ENCODE measurements at regions not wholly inside any gene's neighbourhood (a gene's known extent, or its start where the extent isn't known, plus 50 kb on each side); places are given as distances from the start of the nearest gene placed in this dataset.

- no peak for DNase-seq
Observed at GRCh38 chr6:105807905-105808304, 278.2 kb upstream of the PRDM1 start.

- DNase-seq: no peak
Observed at GRCh38 chr6:105806486-105806920, 279.6 kb upstream of the PRDM1 start.

- DNase-seq: no peak
Observed at GRCh38 chr6:105805501-105806023, 280.6 kb upstream of the PRDM1 start.

- DNase-seq: no peak
Observed at GRCh38 chr6:105804424-105804823, 281.7 kb upstream of the PRDM1 start.

GRCh38 chr6:105804000-105804399, 282.1 kb upstream of the PRDM1 start:
- DNase-seq: no peak

DNA sequence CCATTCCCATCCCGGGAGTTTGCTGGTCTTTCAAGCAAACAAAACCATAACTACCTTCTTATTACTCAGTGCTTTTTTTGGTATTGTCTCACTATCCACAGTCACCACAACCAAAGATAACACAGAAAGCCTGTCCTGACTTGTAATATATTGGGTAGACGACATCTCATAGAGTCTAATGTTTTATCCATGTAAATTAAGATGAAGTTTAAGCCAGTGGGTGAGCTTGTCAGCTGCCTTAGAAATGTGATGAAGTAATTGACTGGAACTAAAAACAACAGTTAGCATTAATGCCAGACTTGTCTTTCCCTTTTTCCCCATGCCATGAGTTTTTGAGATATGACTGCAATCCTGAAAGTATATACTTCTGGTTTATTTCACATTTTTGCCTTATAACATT, 282.7 kb upstream of the PRDM1 start:
- DNase-seq: no peak

DNA sequence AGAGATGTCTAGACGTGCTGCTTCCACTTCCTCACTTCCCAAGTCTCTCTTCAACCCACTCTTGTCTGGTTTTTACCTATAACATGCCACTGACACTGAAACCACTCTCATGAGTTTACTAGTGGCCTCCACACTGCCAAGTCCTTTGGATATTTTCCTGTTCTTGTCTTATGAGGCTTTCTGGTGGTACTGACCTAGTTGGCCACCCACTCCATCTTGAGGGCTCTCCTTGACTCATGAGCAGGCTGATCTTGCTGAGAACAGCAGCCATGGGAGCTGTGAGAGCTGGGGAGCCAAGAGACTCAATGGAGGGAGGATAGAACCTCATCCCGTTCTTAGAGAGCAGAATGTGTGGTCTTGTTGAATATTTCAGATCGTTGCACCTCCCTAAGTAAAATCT, 283.4 kb upstream of the PRDM1 start:
- DNase-seq: no peak

- DNase-seq: no peak
Observed at GRCh38 chr6:105800871-105801270, 285.3 kb upstream of the PRDM1 start.

GRCh38 chr6:105800398-105800797, 285.7 kb upstream of the PRDM1 start:
- no peak for DNase-seq

DNA sequence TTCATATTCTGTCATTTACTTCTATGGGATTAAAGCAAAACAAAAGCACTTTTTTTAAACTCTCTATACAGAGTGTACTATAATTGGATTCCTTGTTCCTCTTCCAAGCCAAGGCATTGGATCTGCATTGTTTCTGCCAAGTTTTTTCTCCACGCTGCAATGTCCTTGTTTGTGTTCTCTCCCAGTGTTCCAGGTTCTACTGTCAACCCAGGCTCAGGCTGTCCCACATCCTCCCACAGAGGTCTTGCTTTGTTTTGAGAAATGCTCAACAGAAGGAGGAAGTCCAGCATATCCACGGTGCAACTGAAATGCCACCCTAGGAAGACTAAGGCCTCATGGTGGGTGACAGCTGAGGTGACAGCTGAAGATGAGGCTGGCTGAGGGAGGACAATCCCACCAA, 287.1 kb upstream of the PRDM1 start:
- DNase-seq: no peak

DNA sequence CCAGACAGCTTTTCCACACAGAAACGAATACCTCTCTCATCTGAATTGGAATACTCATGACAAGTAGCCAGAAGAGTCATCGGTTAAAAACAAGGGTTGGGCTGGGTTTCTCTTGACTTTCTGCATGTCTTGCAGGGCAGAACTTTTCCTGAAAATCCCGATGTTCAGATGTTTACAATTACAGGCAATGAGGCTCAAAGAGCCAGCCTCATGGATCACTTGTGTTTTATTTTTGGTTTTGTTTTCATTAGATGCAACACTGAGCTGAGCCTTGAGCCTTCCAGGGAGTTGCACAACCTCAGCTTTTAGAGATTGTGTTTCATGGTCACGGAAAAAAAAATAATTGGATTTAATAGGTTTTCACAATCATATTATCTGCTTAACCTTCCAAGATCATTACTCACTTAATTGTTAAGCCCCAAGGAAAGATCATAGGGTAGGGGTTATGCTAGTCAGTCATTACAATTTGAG, 288.1 kb upstream of the PRDM1 start:
- no peak for DNase-seq

- DNase-seq: no peak
Observed at GRCh38 chr6:105797286-105797979, 288.7 kb upstream of the PRDM1 start.

- no peak for DNase-seq
Observed at GRCh38 chr6:105795913-105796517, 290.1 kb upstream of the PRDM1 start.

GRCh38 chr6:105795366-105795765, 290.8 kb upstream of the PRDM1 start:
- no peak for DNase-seq

DNA sequence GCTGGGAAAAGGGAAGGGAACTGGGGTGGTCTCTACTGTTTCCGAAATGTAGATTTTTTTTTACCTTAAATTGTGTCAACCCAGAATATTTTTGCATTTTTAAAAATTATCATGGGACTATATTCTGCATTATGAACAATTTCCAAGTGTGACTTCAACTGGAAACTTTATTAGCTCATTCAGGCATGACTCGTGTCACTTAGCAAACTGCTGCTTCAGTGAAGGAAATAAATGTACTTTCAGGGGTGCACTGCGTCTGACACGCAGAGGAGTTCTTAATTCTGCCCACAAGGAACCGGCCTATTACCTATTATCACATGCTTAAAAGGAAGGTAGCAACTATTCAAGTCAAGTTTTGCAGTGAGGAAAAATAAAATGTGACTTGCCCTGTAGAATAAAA, 291.3 kb upstream of the PRDM1 start:
- no peak for DNase-seq

DNA sequence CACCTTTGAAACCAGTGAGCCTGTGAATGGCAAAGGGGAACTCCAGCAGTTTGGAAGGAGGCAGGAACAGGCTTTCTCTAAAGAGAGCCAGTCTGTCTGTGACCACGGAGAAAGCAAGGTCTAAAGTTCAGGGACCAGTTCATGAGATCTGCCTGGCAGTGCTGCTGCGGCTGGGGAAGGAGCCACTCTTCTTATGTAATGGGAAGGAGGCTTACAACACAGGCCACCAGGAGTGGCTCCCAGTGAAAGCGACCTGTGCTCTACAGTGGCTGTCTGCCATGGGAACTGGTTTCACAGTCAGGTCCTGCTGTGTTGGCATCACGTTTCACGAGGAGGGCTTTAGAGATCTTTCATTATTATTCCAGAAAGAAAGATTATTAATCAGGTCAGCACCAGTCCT, 291.9 kb upstream of the PRDM1 start:
- no peak for DNase-seq

DNA sequence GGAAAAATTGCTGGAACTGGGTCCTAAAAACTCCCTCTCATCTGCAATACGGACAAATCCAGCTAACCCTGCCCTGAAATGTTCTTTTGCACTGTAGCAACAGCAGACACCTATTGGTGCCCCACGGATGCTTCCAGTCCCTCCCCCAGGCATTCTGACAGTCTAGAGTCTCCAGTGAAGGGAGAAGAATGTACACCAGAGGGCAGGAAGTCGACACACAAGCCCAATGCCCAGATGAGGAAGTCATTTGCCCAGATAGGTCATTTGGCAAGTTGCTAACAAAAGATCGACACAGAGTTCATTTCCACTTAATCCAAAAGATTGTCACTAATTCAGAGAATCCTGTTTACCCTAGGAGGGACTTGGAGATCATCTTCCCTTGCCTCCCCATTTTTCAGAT, 293.0 kb upstream of the PRDM1 start:
- no peak for DNase-seq

DNA sequence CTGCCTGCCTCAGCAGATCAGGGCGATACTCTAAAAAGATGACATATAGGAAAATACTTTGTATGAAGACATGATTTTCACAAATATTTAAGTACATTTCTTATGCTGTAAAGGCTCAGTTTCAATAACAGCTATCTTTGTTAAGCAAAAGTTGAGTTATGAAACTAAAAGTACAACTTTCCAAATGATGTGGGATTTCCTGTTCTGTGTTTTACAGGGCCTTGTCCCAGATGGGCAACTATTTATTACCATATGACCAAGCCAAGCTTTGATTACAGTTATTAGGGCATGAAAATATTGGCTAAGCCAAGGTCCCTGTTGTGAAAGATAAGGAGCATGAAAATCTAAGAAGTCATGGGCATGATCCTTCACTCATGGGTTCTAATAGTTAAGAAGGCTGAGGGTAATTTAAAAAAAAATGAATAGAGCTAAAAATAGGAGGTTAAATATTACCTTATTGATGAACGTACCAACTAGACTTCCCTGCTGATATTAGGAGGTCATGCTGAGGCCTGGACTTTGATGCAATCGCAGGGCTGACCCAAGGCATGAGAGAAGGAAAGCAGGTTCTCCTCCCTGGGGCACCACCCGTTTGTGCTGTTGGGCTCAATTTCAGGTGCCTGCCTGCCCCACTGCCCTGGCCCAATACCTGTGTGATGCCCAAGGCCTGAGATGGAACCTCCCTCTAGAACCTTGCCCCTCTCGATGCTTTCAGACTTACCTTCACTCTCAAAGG, 294.4 kb upstream of the PRDM1 start:
- no peak for DNase-seq

GRCh38 chr6:105791179-105791578, 295.0 kb upstream of the PRDM1 start:
- DNase-seq: no peak

GRCh38 chr6:105790635-105791034, 295.5 kb upstream of the PRDM1 start:
- no peak for DNase-seq

DNA sequence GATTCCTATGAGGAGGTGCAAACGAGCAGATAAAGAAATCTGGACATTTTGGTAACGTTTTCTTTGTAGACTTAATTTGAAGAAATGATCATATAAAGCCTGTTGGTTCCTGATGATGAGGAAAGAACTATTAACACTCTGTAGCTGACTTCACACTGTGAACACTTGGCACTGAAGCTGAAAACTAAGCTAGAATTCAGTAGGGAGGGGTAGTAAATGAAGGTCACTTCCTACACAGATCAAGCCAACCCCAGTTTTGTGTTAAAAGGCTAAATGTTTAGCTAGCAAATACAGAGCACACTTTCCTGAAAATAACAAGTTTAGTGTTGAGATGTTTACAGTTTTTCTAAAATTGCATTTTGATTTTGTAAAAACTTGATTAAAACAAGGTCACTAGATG, 296.2 kb upstream of the PRDM1 start:
- no peak for DNase-seq

DNA sequence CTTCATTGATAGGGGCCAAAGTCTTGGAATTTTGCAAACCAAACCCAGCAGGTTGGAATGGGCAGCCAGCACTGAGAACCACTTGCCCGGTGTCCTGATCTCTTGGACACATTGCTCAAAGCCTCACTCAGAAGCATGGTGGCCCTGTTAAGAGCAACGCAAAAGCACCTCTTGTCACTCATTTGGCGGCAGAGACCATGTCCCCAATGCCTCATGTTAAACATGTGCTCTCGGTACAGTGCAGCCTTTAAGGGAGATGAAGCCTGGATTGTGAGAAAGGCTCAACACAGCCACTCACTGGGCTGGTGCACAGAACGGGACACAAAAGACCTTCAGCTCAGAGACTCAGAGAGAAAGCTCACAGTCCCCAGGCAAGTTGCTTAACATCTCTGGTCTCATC, 298.4 kb upstream of the PRDM1 start:
- no peak for DNase-seq

DNA sequence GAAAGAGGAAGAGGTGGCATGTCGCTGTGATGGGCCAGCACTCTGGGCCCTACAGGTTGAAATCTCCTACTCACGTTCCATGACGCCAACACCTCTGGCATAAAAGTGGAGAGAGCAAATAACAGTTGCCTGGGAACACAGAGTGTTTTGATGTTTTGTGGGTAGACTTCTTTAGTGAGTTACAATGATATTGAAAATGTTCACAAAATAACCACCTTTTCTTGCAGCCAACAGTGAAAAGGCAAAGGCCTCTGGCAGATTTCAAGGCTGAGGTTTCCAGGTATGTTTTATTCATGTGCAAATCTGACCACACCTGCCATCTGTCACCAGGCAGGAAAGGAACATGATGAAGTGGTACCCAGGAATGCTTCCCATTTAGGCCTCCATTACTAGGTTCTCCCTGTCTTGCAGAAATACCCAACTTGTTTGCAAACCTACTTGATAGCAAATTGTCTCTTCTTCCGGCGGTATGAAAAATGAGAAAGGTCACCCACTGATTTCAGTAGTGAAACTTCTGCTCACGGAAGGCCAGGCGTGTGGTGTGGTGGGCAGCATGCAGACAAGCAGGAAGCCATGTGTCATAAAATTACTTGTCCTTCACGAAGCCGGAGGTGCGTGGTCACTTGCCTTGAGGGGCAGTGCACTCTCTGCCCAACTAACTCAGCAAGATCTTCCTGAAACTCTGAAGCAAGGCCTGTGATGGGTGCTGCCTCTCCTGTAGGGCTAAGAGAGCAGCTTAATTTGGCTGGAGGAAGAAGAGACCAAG, 299.1 kb upstream of the PRDM1 start:
- DNase-seq: no peak

All from activated naive CD4-positive, alpha-beta T cell (primary cell).